ENCODE measurements at regions not wholly inside any gene's neighbourhood (a gene's known extent, or its start where the extent isn't known, plus 50 kb on each side); places are given as distances from the start of the nearest gene placed in this dataset.
"Not testable (repeated sequence)": the region's sequence is repeated elsewhere in the genome, so short reads cannot be mapped to it uniquely, and the experiment has no call there.

GRCh38 chr5:40453689-40454088 lies 226.0 kb upstream of the PTGER4 start:
- no peak for DNase-seq (ENCODE audit: low spot score)

GRCh38 chr5:40452874-40453624 lies 226.7 kb upstream of the PTGER4 start:
- DNase-seq (ENCODE audit: low spot score): no peak

DNA sequence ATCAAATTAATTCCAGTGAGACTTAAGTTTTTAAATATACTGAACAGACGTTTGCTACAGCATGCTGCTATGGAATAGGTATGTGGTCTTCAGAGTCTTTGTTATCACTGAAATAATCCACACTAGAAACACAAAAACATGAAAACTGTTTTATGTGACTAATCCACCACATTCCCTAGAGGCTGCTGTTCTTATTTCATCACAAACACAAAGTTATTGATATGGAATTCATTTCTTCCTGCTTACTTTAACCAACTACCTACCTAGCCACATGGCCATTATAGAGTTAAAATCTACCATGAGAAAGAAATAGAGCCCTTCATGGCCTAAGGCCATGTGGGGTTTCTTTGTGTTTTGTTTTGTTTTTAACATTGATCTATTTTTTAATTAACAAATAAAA lies 232.3 kb upstream of the PTGER4 start:
- no peak for DNase-seq (ENCODE audit: low spot score)

DNA sequence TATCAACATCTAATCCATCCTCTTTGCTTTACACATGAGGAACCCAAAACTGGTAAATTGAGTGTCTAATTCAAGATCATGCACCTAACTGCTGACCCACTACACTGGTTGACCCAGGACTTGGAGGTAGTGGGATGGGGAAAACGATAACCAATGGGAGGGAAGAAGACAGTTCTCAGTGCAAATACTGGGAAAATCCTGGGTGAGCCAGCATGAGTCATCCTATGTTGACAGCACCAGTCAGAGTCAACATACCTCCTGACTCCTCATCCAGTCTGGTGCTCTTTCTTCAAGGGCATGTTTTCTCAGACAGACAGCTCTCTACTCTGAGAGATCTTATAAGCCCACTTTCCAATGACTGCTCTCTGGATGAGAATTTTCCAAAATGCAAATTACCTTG lies 232.8 kb upstream of the PTGER4 start:
- no peak for DNase-seq (ENCODE audit: low spot score)

DNA sequence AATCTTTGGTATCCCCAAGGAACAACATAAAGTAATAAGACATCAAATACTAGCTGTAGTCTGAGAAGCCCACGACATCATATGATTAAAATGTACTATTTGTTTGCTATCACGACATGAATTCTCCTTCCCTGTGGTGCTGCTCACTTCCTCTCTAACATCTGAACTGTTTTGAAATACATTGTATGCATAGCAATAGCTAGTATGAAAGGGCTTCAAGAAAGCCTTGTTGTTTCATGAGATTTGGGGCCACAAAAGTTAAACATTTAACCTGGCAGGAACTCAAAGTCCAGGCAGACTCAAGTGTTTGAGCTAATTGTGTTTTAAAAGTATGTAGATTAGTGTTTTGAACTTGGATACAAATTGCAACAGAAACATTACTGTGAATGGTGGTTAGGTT lies 237.4 kb upstream of the PTGER4 start:
- no peak for DNase-seq (ENCODE audit: low spot score)

GRCh38 chr5:40441733-40442132 lies 238.0 kb upstream of the PTGER4 start:
- no peak for DNase-seq (ENCODE audit: low spot score)

- DNase-seq (ENCODE audit: low spot score): no peak
Measured at GRCh38 chr5:40440746-40441145, 239.0 kb upstream of the PTGER4 start.

DNA sequence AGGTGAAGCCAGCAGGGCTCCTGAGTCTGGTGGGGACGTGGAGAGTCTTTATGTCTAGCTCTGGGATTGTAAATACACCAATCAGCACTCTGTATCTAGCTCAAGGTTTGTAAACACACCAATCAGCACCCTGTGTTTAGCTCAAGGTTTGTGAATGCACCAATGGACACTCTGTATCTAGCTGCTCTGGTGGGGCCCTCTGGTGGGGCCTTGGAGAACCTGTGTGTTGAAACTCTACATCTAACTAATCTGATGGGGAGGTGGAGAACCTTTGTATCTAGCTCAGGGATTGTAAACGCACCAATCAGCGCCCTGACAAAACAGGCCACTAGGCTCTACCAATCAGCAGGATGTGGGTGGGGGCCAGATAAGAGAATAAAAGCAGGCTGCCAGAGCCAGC lies 240.6 kb upstream of the PTGER4 start:
- not testable (repeated sequence) for DNase-seq (ENCODE audit: low spot score)

GRCh38 chr5:40438646-40439045 lies 241.1 kb upstream of the PTGER4 start:
- DNase-seq (ENCODE audit: low spot score): not testable (repeated sequence)

DNA sequence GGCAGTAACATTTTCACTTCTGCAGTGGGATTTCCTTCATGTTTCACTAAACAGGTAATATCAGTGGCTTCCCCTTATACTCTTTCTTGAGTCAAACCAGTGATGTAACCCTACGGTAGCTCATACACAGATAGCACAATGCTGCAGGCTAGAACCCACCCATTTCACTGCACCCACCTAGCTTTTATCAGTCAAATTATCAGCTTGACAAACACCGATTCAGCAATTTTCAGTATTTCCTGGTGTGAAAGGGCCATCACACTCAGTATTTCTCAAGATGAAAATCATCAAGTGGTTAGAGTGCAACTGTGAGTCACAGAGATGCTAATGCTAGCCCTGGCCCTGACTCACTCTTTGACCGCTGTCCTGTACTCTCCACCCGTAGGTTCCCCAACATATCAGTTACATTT lies 242.3 kb upstream of the PTGER4 start:
- DNase-seq (ENCODE audit: low spot score): no peak

GRCh38 chr5:40436535-40437237 lies 243.0 kb upstream of the PTGER4 start:
- no peak for DNase-seq (ENCODE audit: low spot score)

GRCh38 chr5:40435706-40436105 lies 244.0 kb upstream of the PTGER4 start:
- not testable (repeated sequence) for DNase-seq (ENCODE audit: low spot score)

DNA sequence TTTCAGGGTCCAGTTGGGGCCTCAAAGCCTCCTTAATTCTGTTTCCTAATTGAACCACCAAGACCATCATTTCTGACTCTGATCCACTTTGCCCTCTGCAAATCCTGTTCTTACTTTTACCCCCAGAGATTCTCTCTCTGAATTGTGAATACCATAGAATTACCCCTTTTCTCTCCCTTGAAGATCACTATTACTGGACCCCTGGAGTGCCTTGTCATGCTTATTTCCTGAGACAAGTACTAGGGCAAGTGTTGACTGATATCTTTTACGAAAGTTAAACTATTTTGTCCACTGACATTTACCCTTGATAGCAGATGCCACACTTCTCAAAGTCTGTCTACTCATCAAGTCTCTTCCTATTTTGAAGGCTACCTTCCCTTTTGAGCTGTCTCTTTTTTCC lies 246.9 kb upstream of the PTGER4 start:
- DNase-seq (ENCODE audit: low spot score): no peak

GRCh38 chr5:40431734-40432133 lies 248.0 kb upstream of the PTGER4 start:
- DNase-seq (ENCODE audit: low spot score): no peak

GRCh38 chr5:40430101-40430710 lies 249.5 kb upstream of the PTGER4 start:
- DNase-seq (ENCODE audit: low spot score): no peak

DNA sequence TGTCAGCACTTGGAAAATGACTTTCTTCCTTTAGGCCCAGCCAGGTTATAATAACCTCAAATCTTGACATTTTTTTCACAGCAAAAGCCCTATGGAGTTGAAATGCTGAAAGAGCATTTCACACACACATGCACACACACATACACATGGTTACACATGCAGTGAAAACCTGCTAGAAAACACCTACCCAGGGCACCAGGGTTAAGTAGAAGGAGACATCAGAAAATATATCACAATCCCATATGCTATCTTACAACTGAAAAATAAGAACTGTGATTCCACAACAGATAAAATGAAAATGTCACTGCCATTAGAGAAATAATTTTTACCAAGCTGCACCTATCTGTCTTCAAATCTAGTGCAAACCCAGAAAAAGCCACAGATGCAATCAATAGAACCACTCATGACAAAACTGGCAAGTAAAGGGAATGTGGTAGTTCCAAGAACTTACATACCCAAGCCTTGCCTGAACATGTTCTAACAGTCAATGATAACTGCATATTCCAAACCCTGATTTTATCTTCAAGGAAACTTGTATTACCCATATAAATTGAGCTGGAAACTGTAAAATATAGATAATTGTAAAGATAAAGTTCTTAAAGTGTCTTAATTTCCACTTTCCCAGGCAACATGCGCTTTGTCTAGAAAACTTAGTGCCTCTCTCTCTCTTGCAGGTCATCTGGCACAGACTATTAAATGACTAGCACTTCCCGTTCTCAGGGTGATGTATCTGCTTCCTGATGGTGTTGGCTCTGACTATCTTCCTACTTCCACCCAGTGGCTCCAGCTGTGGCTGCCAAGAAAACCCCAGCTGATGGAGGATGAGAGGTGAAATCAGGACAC lies 250.2 kb upstream of the PTGER4 start:
- no peak for DNase-seq (ENCODE audit: low spot score)

DNA sequence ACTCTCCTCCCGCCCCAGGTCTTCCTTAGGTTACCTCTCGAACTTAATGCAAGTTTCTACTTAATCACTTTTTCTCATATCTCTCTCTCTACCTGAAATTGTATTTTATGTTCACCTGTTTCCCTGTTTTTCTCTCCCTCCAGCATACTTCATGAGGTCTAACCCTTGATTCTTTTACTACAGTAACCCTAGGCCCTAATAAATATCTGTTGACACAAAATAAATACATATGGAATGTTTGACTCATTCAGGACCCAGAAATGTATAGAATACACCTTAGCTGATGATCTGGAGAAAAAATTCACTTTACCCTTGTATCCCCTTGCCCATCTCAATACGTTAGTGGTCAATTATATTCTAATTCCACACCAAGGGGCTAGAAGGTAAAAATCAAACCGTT lies 250.9 kb upstream of the PTGER4 start:
- no peak for DNase-seq (ENCODE audit: low spot score)

DNA sequence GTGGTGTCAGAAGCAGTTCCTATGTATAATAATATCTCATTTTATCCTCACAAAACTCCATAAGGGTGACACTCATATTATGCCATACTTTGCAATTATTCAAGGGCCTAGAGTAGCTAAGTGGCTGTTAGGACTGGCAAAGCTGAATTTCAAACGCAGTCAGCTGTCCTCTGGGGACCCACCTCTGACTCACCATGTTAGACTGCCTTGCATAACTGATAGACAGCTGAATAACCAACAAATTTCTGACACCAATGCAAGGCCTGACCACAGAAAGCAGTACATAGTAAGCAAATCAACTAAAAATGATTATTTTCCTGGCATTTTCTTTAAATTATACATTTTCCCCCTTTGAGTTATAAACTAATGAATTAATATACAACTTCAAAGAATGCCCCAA lies 251.6 kb upstream of the PTGER4 start:
- no peak for DNase-seq (ENCODE audit: low spot score)

DNA sequence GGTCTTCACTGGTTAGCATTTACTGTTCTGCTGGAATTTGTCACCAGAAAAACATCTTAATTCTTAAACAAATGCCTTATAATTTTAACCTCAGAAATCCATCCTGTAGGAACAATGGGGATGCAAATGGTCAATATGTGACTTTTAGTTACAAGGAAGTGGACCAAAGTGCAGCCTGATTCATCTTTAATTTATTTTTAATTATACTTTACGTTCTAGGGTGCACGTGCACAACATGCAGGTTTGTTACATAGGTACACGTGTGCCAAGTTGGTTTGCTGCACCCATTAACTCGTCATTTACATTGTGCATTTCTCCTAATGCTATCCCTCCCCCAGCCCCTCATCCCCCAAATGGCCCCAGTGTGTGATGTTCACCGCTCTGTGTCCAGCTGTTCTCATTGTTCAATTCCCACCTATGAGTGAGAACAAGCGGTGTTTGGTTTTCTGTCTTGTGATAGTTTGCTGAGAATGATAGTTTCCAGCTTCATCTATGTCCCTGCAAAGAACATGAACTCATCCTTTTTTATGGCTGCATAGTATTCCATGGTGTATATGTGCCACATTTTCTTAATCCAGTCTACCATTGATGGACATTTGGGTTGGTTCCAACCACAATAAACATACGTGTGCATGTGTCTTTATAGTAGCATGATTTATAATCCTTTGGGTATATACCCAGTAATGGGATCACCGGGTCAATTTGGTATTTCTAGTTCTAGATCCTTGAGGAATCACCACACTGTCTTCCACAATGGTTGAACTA lies 262.5 kb upstream of the PTGER4 start:
- DNase-seq (ENCODE audit: low spot score): not testable (repeated sequence)

DNA sequence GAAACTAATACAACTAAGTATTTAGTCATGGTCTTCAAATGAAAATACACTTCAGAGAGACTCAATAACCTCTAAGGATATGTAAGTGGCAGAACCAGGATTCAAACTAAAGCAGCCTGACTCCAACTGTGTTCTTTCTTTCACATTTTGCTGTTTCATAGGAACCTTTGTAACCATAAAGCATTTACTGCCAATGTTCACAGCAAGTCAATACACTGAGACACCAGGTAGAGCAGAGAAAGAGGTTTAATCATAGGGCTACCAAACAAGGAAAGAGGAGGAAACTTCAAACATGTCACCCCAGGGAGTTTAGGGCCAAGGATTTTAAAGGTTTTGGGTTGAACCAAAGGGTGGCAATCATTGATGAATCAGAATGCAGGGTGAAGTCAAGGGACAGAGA lies 263.1 kb upstream of the PTGER4 start:
- DNase-seq (ENCODE audit: low spot score): no peak

DNA sequence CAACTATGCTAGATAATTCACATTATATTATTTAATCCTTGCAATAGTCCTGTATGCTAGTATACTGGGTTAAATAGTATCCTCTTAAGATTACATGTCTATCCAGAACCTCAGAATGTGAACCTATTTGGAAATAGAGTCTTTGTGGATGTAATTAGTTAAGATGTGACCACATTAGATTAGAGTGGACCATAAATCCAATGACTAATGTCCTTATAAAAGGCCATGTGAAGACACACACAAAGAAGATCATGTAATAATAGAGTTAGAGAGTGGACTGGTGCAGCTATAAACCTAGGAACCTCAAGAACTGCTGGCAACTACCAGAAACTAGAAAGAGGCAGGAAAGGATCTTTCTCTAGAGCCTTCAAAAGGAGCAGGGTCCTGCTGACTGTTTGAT lies 263.6 kb upstream of the PTGER4 start:
- DNase-seq (ENCODE audit: low spot score): no peak

All from mucosa of gallbladder (tissue), 1 donor.